Liver (tissue), 8 donors: ENCODE measurements at regions not wholly inside any gene's neighbourhood (a gene's known extent, or its start where the extent isn't known, plus 50 kb on each side); places are given as distances from the start of the nearest gene placed in this dataset.
A peak's percentile ranks its signal among the peaks of the same experiment; 100 is the strongest.

Experiments used
- DNase-seq: peaks from one replicate; pipeline ENCODE4 v3.0.0-alpha.2; 2017; ENCODE audit warnings: low spot score
- H3K27ac ChIP-seq, 2 donors: one replicate each; pipeline ENCODE4 v1.7.0; 2013; ENCODE audit warnings: inconsistent platforms in 2 of 2, low read length in 2 of 2, control low read depth in 1 of 2, low read depth in 1 of 2, mild to moderate bottlenecking in 1 of 2
- H3K27me3 ChIP-seq, 4 donors: one replicate each; pipeline versions ENCODE4 v1.6.1 to v1.7.0; 2013; ENCODE audit warnings: low read length in 3 of 4, inconsistent platforms in 1 of 4, mild to moderate bottlenecking in 1 of 4, moderate library complexity in 1 of 4; ENCODE audit not compliant: control insufficient read depth in 4 of 4, insufficient read depth in 4 of 4
- H3K36me3 ChIP-seq, 4 donors: one replicate each; pipeline versions ENCODE4 v1.6.1 to v1.7.0; 2013; ENCODE audit warnings: low read length in 3 of 4, mild to moderate bottlenecking in 3 of 4, low read depth in 1 of 4, moderate library complexity in 1 of 4; ENCODE audit not compliant: control insufficient read depth in 4 of 4, insufficient read depth in 3 of 4
- H3K4me1 ChIP-seq, 4 donors: one replicate each; pipeline versions ENCODE4 v1.6.1 to v1.7.0; 2013; ENCODE audit warnings: low read length in 3 of 4, mild to moderate bottlenecking in 3 of 4, moderate library complexity in 1 of 4; ENCODE audit not compliant: control insufficient read depth in 4 of 4, insufficient read depth in 4 of 4
- H3K4me3 ChIP-seq, 3 donors: one replicate each; pipeline versions ENCODE4 v1.6.1 to v1.7.0; 2013; ENCODE audit warnings: low read length in 3 of 3, control low read depth in 1 of 3, low read depth in 1 of 3, mild to moderate bottlenecking in 1 of 3
- H3K9ac ChIP-seq, 2 donors: one replicate each; pipeline ENCODE4 v1.7.0; 2013; ENCODE audit warnings: low read length in 2 of 2, mild to moderate bottlenecking in 2 of 2, moderate library complexity in 2 of 2, control low read depth in 1 of 2, low read depth in 1 of 2
- H3K9me3 ChIP-seq, 4 donors: one replicate each; pipeline versions ENCODE4 v1.6.1 to v1.7.0; 2013; ENCODE audit warnings: low read length in 3 of 4; ENCODE audit not compliant: control insufficient read depth in 4 of 4
- EGR1 ChIP-seq, 2 donors: IDR thresholded peaks; 2 replicates each; pipeline ENCODE4 v1.6.1; 2016 to 2018; ENCODE audit warnings: antibody characterized with exemption in 2 of 2, low read depth in 2 of 2
- FOXA1 ChIP-seq: IDR thresholded peaks from 2 replicates; pipeline ENCODE4 v1.6.1; 2016; ENCODE audit warnings: antibody characterized with exemption
- FOXA2 ChIP-seq: IDR thresholded peaks from 2 replicates; pipeline ENCODE4 v1.6.1; 2016; ENCODE audit warnings: antibody characterized with exemption
- GABPA ChIP-seq, 2 donors: IDR thresholded peaks in 1 of 2; conservative IDR thresholded peaks in 1 of 2; 2 replicates each; pipeline ENCODE4 v1.6.1; 2016; ENCODE audit warnings: antibody characterized with exemption in 2 of 2, mild to moderate bottlenecking in 1 of 2, moderate library complexity in 1 of 2
- HNF4A ChIP-seq, 2 donors: conservative IDR thresholded peaks; 2 replicates each; pipeline ENCODE4 v1.6.1; 2016; ENCODE audit warnings: antibody characterized with exemption in 2 of 2, mild to moderate bottlenecking in 2 of 2
- HNF4G ChIP-seq: IDR thresholded peaks from 2 replicates; pipeline ENCODE4 v1.6.1; 2016; ENCODE audit warnings: antibody characterized with exemption
- JUND ChIP-seq, 2 donors: IDR thresholded peaks; 2 replicates each; pipeline ENCODE4 v1.6.1; 2016; ENCODE audit warnings: antibody characterized with exemption in 2 of 2
- NR2F2 ChIP-seq: IDR thresholded peaks from 2 replicates; pipeline ENCODE4 v1.6.1; 2016; ENCODE audit warnings: antibody characterized with exemption
- RAD21 ChIP-seq, 2 donors: IDR thresholded peaks; 2 replicates each; pipeline ENCODE4 v1.6.1; 2016; ENCODE audit warnings: antibody characterized with exemption in 2 of 2, mild to moderate bottlenecking in 2 of 2
- RXRA ChIP-seq, 2 donors: IDR thresholded peaks; 2 replicates each; pipeline ENCODE4 v1.6.1; 2017 to 2018; ENCODE audit warnings: antibody characterized with exemption in 2 of 2, mild to moderate bottlenecking in 1 of 2
- SP1 ChIP-seq: IDR thresholded peaks from 2 replicates; pipeline ENCODE4 v1.6.1; 2018; ENCODE audit warnings: antibody characterized with exemption, mild to moderate bottlenecking
- TAF1 ChIP-seq: conservative IDR thresholded peaks from 2 replicates; pipeline ENCODE4 v1.6.1; 2016; ENCODE audit warnings: antibody characterized with exemption, mild to moderate bottlenecking
- YY1 ChIP-seq: IDR thresholded peaks from 2 replicates; pipeline ENCODE4 v1.6.1; 2016; ENCODE audit warnings: antibody characterized with exemption, mild to moderate bottlenecking
- WGBS: extraction: QIAGEN DNeasy Blood & Tissue Kit; methylation state at CpG from one replicate; pipeline ENCODE4 v1.1.7; 2013; 5-methylcytosine and 5-hydroxymethylcytosine counted together
- TF ChIP-seq, protein P1 (sequence below): fragments of 150-350 bp; IDR thresholded peaks from 2 replicates; pipeline ENCODE4 v1.5.1; 2017; ENCODE audit warnings: improper control_type of control experiment, low read depth, low read length; ENCODE audit not compliant: missing input control
- TF ChIP-seq, protein P2 (sequence below): IDR thresholded peaks from 2 replicates; pipeline ENCODE4 v1.6.1; 2016; ENCODE audit warnings: antibody characterized with exemption
- TF ChIP-seq, protein P3 (sequence below): IDR thresholded peaks from 2 replicates; pipeline ENCODE4 v1.6.1; 2016; ENCODE audit warnings: antibody characterized with exemption
- TF ChIP-seq, protein P4 (sequence below): IDR thresholded peaks from 2 replicates; pipeline ENCODE4 v1.6.1; 2016; ENCODE audit warnings: antibody characterized with exemption, mild to moderate bottlenecking
- TF ChIP-seq, protein P5 (sequence below): IDR thresholded peaks from 2 replicates; pipeline ENCODE4 v1.6.1; 2016; ENCODE audit warnings: antibody characterized with exemption
- donor health status: healthy.
- donor health status: healthy.
- donor health status: healthy.
- donor health status: healthy.
- donor health status: healthy.

DNA sequence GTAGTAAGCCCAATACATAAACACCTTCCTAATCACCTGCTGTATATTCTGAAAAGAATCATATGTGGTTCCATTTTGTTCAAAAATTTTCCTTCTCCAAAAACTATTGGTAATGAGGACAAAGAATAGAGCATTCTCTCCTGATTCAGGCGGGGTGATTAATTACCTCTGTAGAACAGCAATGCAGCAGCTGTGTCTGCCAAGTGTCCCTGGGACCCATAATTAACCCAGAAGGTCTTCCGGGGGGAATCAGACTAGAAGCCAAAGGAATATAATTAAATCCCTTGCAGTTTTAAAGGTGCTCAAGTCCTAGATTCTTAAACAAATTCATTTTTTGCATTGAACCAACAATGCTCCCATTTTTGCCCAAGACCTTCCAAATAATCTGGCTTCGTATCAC lies 60.3 kb upstream of the ABLIM1 start:
- H3K27ac ChIP-seq = no peak overlapping the region
- 91% methylated on average over 3 of the region's 3 CpGs for WGBS
- DNase-seq = no peak
- H3K9me3 ChIP-seq = no peaks in the 10 kb centered on the region
- no peak overlapping the region for H3K9ac ChIP-seq
- H3K27me3 ChIP-seq = no peaks in the 10 kb centered on the region
- TF ChIP-seq, protein P1, sequence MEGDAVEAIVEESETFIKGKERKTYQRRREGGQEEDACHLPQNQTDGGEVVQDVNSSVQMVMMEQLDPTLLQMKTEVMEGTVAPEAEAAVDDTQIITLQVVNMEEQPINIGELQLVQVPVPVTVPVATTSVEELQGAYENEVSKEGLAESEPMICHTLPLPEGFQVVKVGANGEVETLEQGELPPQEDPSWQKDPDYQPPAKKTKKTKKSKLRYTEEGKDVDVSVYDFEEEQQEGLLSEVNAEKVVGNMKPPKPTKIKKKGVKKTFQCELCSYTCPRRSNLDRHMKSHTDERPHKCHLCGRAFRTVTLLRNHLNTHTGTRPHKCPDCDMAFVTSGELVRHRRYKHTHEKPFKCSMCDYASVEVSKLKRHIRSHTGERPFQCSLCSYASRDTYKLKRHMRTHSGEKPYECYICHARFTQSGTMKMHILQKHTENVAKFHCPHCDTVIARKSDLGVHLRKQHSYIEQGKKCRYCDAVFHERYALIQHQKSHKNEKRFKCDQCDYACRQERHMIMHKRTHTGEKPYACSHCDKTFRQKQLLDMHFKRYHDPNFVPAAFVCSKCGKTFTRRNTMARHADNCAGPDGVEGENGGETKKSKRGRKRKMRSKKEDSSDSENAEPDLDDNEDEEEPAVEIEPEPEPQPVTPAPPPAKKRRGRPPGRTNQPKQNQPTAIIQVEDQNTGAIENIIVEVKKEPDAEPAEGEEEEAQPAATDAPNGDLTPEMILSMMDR = no peak
- TF ChIP-seq HNF4A (conservative IDR thresholded peaks at IDR 0.05) = no peak
- TF ChIP-seq RAD21 (IDR thresholded peaks at IDR 0.05) = no peak
- no peak for TF ChIP-seq NR2F2
- TF ChIP-seq GABPA (IDR thresholded peaks at IDR 0.05 in 1 of 2, conservative IDR thresholded peaks at IDR 0.05 in 1 of 2) = no peak
- no peak for TF ChIP-seq TAF1
- TF ChIP-seq, protein P2, sequence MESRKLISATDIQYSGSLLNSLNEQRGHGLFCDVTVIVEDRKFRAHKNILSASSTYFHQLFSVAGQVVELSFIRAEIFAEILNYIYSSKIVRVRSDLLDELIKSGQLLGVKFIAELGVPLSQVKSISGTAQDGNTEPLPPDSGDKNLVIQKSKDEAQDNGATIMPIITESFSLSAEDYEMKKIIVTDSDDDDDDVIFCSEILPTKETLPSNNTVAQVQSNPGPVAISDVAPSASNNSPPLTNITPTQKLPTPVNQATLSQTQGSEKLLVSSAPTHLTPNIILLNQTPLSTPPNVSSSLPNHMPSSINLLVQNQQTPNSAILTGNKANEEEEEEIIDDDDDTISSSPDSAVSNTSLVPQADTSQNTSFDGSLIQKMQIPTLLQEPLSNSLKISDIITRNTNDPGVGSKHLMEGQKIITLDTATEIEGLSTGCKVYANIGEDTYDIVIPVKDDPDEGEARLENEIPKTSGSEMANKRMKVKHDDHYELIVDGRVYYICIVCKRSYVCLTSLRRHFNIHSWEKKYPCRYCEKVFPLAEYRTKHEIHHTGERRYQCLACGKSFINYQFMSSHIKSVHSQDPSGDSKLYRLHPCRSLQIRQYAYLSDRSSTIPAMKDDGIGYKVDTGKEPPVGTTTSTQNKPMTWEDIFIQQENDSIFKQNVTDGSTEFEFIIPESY = no peak
- no peak for TF ChIP-seq HNF4G
- TF ChIP-seq, protein P3, sequence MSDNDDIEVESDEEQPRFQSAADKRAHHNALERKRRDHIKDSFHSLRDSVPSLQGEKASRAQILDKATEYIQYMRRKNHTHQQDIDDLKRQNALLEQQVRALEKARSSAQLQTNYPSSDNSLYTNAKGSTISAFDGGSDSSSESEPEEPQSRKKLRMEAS = no peak
- TF ChIP-seq RXRA (IDR thresholded peaks at IDR 0.05) = no peak
- TF ChIP-seq JUND (IDR thresholded peaks at IDR 0.05) = no peak
- no peak for TF ChIP-seq FOXA1
- no peak for TF ChIP-seq SP1
- no peak for TF ChIP-seq YY1
- peaks cover 8 to 50% (median 45%) of the 10 kb centered on the region in 4 donors for H3K4me1 ChIP-seq
- no peak overlapping the region for H3K4me3 ChIP-seq
- H3K36me3 ChIP-seq = no peaks in the 10 kb centered on the region

DNA sequence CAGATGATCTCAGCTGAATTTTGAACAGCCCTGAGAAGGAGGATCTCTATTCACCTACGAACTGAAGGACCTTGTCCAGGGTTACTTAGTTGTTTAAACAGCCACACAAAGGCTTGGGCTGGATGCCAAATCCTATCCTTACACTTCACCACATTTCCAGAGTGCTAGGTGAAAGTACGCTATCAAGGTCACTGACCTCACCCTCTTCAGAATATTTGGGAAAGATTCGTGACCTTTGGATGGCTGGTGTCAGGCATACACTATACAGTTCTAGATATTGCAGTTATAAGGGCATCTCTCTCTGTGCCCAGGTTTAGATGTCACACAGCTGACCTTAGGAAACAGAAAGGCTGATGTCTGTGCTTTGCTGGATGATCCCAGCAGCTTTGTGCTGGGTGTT lies 61.2 kb upstream of the ABLIM1 start:
- peak; percentile 44 for DNase-seq
- H3K9me3 ChIP-seq = no peaks in the 10 kb centered on the region
- H3K4me3 ChIP-seq = no peak overlapping the region
- no peaks in the 10 kb centered on the region for H3K36me3 ChIP-seq
- peak overlapping the region; percentile 23 to 35 for H3K27ac ChIP-seq
- H3K27me3 ChIP-seq = no peaks in the 10 kb centered on the region
- 22% methylated on average over 3 of the region's 3 CpGs for WGBS
- peaks cover 8 to 59% (median 54%) of the 10 kb centered on the region in 4 donors for H3K4me1 ChIP-seq
- no peak overlapping the region for H3K9ac ChIP-seq
- TF ChIP-seq, protein P1 = no peak
- TF ChIP-seq, protein P4, sequence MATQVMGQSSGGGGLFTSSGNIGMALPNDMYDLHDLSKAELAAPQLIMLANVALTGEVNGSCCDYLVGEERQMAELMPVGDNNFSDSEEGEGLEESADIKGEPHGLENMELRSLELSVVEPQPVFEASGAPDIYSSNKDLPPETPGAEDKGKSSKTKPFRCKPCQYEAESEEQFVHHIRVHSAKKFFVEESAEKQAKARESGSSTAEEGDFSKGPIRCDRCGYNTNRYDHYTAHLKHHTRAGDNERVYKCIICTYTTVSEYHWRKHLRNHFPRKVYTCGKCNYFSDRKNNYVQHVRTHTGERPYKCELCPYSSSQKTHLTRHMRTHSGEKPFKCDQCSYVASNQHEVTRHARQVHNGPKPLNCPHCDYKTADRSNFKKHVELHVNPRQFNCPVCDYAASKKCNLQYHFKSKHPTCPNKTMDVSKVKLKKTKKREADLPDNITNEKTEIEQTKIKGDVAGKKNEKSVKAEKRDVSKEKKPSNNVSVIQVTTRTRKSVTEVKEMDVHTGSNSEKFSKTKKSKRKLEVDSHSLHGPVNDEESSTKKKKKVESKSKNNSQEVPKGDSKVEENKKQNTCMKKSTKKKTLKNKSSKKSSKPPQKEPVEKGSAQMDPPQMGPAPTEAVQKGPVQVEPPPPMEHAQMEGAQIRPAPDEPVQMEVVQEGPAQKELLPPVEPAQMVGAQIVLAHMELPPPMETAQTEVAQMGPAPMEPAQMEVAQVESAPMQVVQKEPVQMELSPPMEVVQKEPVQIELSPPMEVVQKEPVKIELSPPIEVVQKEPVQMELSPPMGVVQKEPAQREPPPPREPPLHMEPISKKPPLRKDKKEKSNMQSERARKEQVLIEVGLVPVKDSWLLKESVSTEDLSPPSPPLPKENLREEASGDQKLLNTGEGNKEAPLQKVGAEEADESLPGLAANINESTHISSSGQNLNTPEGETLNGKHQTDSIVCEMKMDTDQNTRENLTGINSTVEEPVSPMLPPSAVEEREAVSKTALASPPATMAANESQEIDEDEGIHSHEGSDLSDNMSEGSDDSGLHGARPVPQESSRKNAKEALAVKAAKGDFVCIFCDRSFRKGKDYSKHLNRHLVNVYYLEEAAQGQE = peak; percentile 80
- TF ChIP-seq HNF4G = peak; percentile 98
- TF ChIP-seq, protein P2 = peak; percentile 95
- TF ChIP-seq, protein P5, sequence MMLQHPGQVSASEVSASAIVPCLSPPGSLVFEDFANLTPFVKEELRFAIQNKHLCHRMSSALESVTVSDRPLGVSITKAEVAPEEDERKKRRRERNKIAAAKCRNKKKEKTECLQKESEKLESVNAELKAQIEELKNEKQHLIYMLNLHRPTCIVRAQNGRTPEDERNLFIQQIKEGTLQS = peak; percentile 68
- TF ChIP-seq YY1 = peak; percentile 80
- TF ChIP-seq RAD21 (IDR thresholded peaks at IDR 0.05) = peak; percentile 51 to 71
- TF ChIP-seq JUND (IDR thresholded peaks at IDR 0.05) = peak; percentile 83 to 97
- peak in 1 of 2 donors; percentile 80 for TF ChIP-seq EGR1 (IDR thresholded peaks at IDR 0.05; ENCODE audit: low read depth in 2 of 2)
- peak; percentile 98 for TF ChIP-seq SP1
- peak; percentile 67 for TF ChIP-seq FOXA1
- TF ChIP-seq NR2F2 = peak; percentile 96
- TF ChIP-seq HNF4A (conservative IDR thresholded peaks at IDR 0.05) = peak; percentile 99
- TF ChIP-seq TAF1 = no peak
- peak in 1 of 2 donors; percentile 54 for TF ChIP-seq GABPA (IDR thresholded peaks at IDR 0.05 in 1 of 2, conservative IDR thresholded peaks at IDR 0.05 in 1 of 2)
- TF ChIP-seq RXRA (IDR thresholded peaks at IDR 0.05) = peak; percentile 99 to 100
- TF ChIP-seq FOXA2 = peak; percentile 85
- TF ChIP-seq, protein P3 = peak; percentile 83
